GM13977 (cell line): ENCODE measurements at regions not wholly inside any gene's neighbourhood (a gene's known extent, or its start where the extent isn't known, plus 50 kb on each side); places are given as distances from the start of the nearest gene placed in this dataset.

Experiments
- DNase-seq: peaks from one replicate; pipeline ENCODE4 v3.0.0; 2012; ENCODE audit warnings: low spot score
- CTCF ChIP-seq: IDR thresholded peaks from 2 replicates; pipeline ENCODE4 v1.5.1; 2012; ENCODE audit warnings: mild to moderate bottlenecking, control low read depth; ENCODE audit not compliant: insufficient read depth; ENCODE audit errors: extremely low read depth, missing control alignments
- in situ Hi-C: fragments of 300-500 bp; cut with MboI; formaldehyde crosslinking; loops from one replicate; pipeline ENCODE4 v1.12.0; 2022; ENCODE audit warnings: low sequenced_read_pairs, low pct_unique_long_range_greater_than_20kb, mixed read lengths, inconsistent platforms; ENCODE audit not compliant: unreplicated experiment

DNA sequence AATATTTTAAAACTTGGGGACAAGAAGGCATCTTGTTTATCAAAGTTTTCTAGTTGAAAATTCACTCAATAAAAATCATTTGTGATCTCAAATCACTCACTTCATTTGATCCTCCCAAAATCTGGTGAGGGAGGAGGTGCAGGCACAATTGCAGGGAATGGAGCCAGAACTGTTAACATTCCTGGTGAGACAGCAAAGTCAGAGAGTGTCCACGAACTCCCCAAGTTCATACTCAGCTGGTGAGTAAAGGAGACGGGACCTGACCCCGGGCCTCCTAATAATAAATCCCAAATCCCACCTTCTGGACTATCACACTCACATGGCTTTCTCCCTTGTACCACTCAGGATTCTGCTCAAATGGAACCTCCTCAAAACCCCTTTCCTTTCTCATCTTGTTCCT is 252.3 kb upstream of the LRTM1 start:
- TF ChIP-seq CTCF = no peak
- DNase-seq = no peak
- in situ Hi-C loops = no loop called here

- TF ChIP-seq CTCF = no peak
- DNase-seq = no peak
- in situ Hi-C loops = no loop called here
These were observed 250.5 kb upstream of the LRTM1 start for GRCh38 chr3:55178336-55178735.

GRCh38 chr3:55177749-55178148 is 249.9 kb upstream of the LRTM1 start:
- no peak for DNase-seq
- TF ChIP-seq CTCF = no peak
- in situ Hi-C loops = no loop called here

- no peak for TF ChIP-seq CTCF
- in situ Hi-C loops = no loop called here
- DNase-seq = no peak
These were observed 247.6 kb upstream of the LRTM1 start for GRCh38 chr3:55175423-55175822.

- TF ChIP-seq CTCF = no peak
- no peak for DNase-seq
- in situ Hi-C loops = no loop called here
These were observed 246.9 kb upstream of the LRTM1 start for GRCh38 chr3:55174747-55175146.

DNA sequence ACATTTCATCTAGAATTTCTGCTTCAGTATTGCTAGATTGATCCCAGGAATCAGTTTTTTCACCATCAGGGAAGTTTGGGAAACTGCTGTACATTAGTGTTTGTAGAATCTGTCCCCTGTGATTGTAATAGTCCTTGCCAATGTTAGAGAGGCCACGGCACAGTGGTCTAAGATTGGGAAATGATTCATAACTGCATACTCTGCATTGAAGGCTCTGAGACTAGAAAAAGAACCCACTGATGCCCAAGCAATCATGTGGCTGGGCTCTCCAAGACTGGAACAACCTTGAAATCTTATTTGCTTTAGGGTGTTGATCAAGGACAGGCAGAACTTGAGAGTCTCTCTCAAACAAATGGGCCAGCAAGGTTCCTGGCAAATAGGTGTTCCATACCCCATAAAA is 245.6 kb upstream of the LRTM1 start:
- TF ChIP-seq CTCF = no peak
- DNase-seq = no peak
- in situ Hi-C loops = no loop called here

GRCh38 chr3:55172913-55173312 is 245.1 kb upstream of the LRTM1 start:
- in situ Hi-C loops = no loop called here
- no peak for DNase-seq
- no peak for TF ChIP-seq CTCF
